GM21737 (cell line): ENCODE measurements at regions not wholly inside any gene's neighbourhood (a gene's known extent, or its start where the extent isn't known, plus 50 kb on each side); places are given as distances from the start of the nearest gene placed in this dataset.
"Not testable (repeated sequence)": the region's sequence is repeated elsewhere in the genome, so short reads cannot be mapped to it uniquely, and the experiment has no call there.

Experiments used
- ATAC-seq: cut with Tn5 transposase; IDR thresholded peaks from one replicate; pipeline ENCODE4 v1.9.1; 2021; ENCODE audit warnings: mild to moderate bottlenecking, moderate library complexity; ENCODE audit not compliant: unreplicated experiment

DNA sequence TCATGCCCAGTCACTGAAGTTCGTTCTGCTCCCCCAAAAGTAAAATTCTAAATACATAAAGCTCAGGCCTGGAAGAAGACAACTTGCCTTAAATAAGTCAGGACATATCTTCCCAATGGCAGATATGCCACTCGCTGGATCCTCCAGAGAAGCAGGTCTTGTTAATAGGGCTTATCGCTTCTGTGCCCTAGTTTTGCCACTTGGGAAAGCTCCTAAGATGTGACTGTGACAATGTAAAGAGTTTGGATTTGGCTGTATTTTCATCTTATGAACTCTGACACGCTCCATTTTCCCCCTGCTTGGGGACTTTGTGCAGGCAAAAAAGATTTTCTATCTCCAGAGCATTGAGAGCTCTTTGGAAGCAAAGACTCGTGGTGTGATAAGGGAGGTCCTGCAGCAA lies 279.9 kb downstream of the WDR11 start:
- ATAC-seq, result no peak

DNA sequence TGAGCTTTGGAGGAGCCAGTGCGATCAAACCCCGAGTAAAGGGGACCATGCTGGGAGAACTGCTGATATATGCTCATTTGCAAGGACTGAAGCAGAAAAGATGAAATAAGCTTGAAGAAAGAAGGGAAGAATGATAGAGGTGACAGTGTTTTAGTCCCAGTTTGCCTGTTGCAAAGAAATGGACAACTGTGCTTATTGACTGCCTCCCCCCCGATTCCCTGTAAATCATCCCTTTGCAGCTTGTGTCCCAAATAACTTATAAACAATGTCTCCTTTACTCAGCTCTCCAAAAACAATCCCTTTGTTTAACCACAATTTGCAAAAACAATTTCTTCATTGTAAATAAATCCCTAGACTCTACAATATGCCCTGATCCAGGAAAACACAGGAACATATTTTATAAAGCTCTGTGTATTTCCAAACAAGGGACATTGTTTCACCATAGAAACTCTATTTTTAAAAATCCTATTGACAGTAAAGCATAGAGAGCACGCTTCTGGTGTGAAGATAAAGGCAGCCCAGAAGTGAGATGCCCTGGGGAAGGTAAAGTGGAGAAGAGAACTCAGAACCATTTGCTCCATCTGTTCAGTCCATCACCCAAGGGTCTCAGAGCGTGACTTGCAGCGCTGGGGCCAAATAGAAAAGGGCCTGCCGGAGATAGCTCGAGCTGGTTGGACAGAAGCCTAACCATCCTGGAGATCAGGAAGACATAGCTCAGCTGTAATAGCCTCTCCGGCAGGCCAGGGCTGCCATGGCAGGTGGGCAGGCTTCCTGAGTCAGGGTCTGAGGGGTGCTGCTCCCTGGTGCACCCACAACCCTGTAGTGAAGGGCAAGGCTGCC lies 280.5 kb downstream of the WDR11 start:
- ATAC-seq, result no peak

DNA sequence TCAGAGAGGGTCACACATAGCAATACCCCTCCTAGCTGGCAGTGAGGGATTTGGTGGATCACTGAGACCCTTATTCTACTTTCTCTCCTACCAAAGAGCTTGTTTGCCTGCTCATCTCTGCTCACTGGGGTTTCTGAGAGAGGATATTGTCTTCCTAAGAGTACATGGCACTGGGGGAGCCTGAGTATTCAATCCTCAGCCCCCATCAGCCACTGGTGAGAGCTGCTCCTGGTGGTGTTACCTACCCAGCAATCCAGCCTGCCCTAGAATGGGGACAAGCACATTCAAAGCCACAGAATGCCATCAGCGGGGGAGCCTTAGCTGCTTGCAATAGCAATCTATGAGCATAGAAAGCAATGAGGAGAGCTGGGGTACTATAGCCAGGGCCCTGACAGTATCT lies 281.1 kb downstream of the WDR11 start:
- ATAC-seq, result no peak

DNA sequence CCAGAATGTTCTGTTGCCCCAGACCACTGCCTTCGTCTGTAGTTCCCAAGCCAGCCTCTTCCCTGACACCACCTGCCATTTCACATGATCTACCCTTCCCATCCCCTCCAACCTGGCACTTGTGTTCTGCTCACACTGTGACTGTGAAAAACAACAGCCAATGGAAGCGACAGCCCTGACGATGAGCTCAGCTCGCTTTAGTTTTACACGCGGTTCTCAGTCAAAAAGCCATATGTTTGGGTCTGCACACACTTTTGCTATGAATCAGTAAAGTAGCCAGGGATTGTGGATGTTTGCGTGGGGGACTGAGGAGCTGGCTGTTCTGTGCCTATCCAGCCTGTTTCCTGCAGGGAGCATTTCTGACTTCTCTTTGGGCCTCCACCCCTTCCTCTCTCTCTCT lies 282.7 kb downstream of the WDR11 start:
- no peak for ATAC-seq

DNA sequence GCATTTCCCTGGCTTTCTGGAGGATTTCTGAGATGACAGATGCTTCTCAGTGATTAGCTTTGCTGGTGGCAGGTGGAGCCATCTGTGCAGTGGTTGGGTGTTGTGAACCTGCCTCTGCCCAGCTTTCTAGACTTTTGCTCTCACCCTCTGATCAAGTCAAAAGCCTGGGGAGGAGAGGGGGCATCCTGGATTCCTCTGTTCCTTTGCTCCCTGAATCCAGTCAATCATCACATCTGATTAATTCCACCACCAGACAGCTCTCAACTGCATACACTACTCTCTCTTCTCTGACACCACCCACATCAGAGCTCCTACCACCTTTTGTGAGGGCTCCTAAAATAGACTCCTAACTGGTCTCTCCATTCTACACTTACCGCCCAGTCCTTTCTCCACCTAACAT lies 283.5 kb downstream of the WDR11 start:
- no peak for ATAC-seq

- no peak for ATAC-seq
These were observed 284.4 kb downstream of the WDR11 start for GRCh38 chr10:121135512-121135911.

GRCh38 chr10:121137533-121137932 lies 286.4 kb downstream of the WDR11 start:
- no peak for ATAC-seq

DNA sequence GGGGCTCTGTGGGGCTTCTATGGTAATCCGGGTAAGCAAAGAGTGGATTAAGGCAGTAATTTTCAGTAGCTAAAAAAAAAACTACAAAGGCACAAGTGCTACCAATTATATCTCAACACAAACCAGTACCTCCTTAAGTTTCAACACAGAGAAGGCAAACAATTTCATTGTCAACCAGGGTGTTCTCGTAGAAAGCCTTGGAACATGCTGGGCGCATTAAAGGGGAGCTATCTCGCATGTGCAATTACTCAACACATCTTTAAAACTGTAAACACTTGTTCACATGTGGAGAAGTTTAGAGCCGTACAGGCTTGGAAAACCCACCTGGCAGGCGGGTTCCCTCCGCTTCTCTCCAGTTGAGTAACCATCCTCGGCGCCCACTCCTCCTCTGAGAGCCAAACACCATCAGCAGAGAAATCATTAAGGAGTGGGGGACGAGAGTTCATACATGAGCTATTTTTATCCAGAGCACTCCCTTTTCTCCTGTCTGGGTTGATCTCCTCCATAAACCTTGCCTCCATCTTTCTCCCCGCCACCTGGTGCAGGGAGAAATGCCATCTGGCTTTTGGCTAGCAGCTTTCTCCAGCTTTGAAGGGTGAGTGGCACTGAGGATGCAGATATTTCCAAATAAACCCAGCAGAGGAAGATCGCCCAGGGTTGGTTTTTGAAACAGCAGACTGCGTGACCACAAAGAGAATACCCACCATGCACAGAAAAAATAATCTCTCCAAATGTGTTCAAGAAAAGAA lies 287.1 kb downstream of the WDR11 start:
- ATAC-seq, result no peak

GRCh38 chr10:121138918-121139317 lies 287.8 kb downstream of the WDR11 start:
- no peak for ATAC-seq

GRCh38 chr10:121145802-121146395 lies 294.7 kb downstream of the WDR11 start:
- ATAC-seq, result not testable (repeated sequence)

- no peak for ATAC-seq
These were observed 297.8 kb downstream of the WDR11 start for GRCh38 chr10:121148921-121149320.

DNA sequence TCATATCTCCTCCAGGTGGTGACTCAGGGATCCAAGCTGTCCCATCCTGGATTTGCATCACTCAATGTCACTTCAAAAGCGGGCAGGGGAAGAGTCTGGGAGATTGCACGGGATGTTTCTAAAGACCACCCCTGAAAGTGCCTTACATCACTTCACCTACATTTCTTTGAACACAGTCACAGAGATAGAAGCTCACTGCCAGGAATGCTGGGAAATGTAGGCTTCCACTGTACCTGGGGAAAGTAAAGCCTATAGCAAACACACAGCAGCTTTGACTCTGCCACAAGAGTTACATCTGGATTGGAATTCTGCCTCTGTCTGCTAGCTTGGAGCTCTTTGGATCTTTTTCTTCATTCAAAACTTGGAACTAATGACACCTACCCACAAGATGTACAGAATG lies 300.9 kb downstream of the WDR11 start:
- no peak for ATAC-seq

DNA sequence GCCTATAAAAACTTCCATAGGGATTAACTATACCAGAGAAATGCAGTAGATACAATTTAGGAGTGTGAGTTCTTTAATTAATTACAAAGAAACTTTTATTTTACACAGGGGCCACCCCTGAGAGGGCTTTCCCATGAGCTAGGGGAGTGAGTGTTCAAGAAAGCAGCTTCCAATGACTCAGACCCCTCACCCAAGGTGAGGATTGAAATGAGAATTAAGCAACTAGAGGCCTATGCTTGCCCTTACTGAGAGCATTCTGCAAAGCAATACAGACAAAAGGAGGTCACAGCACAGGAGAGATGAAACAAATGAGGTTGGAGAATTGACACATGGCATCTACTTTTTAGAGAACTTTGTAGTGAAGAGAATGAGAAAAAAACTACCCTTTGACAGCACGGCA lies 301.8 kb downstream of the WDR11 start:
- no peak for ATAC-seq

GRCh38 chr10:121154310-121154709 lies 303.1 kb downstream of the WDR11 start:
- ATAC-seq, result no peak

- ATAC-seq, result no peak
These were observed 303.7 kb downstream of the WDR11 start for GRCh38 chr10:121154846-121155245.

DNA sequence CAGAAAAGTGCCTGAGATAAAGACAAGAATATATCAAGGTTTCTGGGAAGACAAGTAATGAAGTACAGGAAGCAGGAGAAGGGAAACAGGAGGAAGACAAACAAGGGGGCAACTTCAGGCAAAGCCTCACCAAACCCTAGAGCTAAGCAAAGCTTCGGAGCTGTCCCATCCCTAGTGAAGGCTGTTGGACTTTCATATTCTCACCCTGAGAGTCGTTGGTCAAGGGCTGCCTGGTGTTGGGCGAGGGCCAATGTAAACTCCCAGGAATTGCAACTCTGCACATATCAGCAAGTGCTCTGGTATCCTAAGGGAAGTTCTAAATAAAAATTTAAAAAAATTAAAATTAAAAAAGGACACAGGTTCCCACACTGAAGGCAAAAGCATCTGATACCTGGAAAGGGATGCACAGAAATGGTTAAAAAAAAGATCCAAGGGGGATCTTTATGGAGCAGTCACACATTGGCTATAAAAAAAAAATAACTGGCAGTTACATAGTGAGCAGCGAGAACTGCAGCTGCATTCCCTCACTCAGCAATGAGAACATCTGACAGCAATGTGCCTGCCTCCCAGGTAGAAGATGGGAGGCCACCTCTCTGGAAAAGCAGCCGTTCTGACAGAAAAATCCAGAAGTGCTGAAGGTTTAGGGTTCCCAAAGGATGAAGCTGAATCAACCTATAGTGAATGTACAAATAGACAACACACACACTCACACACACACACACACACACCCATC lies 304.7 kb downstream of the WDR11 start:
- no peak for ATAC-seq

DNA sequence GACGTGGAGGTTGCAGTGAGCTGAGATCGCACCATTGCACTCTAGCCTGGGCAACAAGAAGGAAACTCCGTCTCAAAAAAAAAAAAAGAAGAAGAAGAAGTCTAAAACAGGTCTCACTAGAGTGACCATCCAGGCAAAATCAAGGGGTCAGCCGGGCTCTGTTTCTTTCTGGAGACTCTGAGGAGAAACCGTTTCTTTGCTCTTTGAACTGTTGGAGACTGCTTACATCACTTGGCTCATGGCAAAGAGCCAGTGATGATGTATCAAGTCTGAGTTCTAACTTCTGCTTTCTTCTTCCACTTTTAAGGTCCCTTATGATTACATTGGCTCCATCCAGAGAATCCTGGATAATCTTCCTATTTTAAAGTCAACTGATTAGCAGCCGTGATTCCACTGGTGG lies 306.8 kb downstream of the WDR11 start:
- ATAC-seq, result no peak

GRCh38 chr10:121158988-121159579 lies 307.9 kb downstream of the WDR11 start:
- ATAC-seq, result no peak

- ATAC-seq, result no peak
These were observed 308.5 kb downstream of the WDR11 start for GRCh38 chr10:121159670-121160069.

DNA sequence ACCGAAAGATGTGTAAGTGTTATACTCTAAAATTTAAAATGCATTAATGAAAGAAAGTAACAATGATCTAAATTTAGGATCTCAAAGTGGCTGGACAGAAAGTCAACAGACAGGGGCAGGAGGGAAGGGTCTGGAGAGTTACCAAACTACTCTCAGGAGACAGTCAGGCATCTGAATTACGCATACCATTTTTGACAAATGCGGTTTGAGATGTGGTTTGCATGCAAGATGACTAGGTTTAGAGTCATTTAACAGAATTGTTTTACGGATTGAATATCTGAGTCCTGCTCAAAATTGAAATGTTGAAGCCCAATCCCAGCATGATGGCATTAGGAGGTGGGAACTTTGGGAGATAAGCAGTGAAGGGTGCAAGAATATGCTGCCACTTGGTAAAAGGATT lies 314.1 kb downstream of the WDR11 start:
- ATAC-seq, result no peak
